MG63 (cell line): ENCODE measurements at regions not wholly inside any gene's neighbourhood (a gene's known extent, or its start where the extent isn't known, plus 50 kb on each side); places are given as distances from the start of the nearest gene placed in this dataset.

ENCODE experiments used
- DNase-seq: peaks from one replicate; pipeline ENCODE4 v3.0.0-alpha.2; 2020
- H3K27me3 ChIP-seq: fragments of 250-450 bp; sonication (Bioruptor Pico); 2 replicates; pipeline ENCODE4 v1.5.1; 2020; ENCODE audit warnings: mild to moderate bottlenecking, moderate library complexity
- H3K36me3 ChIP-seq: fragments of 250-450 bp; sonication (Bioruptor Pico); 2 replicates; pipeline ENCODE4 v1.5.1; 2020; ENCODE audit warnings: mild to moderate bottlenecking, moderate library complexity
- H3K4me3 ChIP-seq: fragments of 250-450 bp; sonication (Bioruptor Pico); 2 replicates; pipeline ENCODE4 v1.5.1; 2020; ENCODE audit warnings: mild to moderate bottlenecking, moderate library complexity
- H3K9me3 ChIP-seq: fragments of 250-450 bp; sonication (Bioruptor Pico); 2 replicates; pipeline ENCODE4 v1.5.1; 2020; ENCODE audit warnings: mild to moderate bottlenecking, moderate library complexity

DNA sequence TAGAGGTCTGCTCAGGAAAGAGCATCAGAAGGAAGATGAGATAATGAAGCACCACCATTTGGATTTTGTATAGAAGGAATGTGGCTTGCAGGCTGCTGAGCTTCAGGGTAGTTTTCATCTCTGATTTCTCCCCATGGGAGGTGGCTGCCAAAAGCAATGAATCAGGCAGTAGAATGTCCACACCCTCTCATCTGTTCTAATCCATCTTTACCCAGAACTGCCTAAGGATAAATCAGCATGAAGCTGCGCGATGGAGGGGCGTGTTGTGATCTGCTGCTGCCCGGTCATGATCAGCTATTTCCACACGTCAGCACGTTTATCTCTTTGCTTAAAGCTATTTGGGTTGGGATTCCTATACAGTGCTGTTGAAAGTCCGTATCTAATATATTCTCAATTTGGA, 295.4 kb downstream of the FOXA2 start:
- no peak for DNase-seq
- Histone ChIP-seq H3K9me3 (no peaks in the 10 kb centered on the region), H3K36me3 (no peaks in the 10 kb centered on the region)

GRCh38 chr20:22288156-22288555, 296.2 kb downstream of the FOXA2 start:
- no peak for DNase-seq
- H3K9me3 ChIP-seq, result no peaks in the 10 kb centered on the region
- H3K4me3 ChIP-seq, result no peak overlapping the region
- no peaks in the 10 kb centered on the region for H3K36me3 ChIP-seq
- H3K27me3 ChIP-seq, result no peaks in the 10 kb centered on the region

More for the DNA sequence above, 295.4 kb downstream of the FOXA2 start:
- H3K4me3 ChIP-seq, result no peak overlapping the region
- H3K27me3 ChIP-seq, result no peaks in the 10 kb centered on the region

GRCh38 chr20:22285555-22285954, 298.8 kb downstream of the FOXA2 start:
- no peak for DNase-seq
- no peaks in the 10 kb centered on the region for H3K27me3 ChIP-seq
- no peaks in the 10 kb centered on the region for H3K36me3 ChIP-seq

GRCh38 chr20:22282696-22283095, 301.7 kb downstream of the FOXA2 start:
- no peak for DNase-seq
- no peaks in the 10 kb centered on the region for H3K27me3 ChIP-seq
- no peaks in the 10 kb centered on the region for H3K9me3 ChIP-seq
- H3K36me3 ChIP-seq, result no peaks in the 10 kb centered on the region
- no peak overlapping the region for H3K4me3 ChIP-seq

More at GRCh38 chr20:22285555-22285954, 298.8 kb downstream of the FOXA2 start:
- H3K4me3 ChIP-seq, result no peak overlapping the region
- no peaks in the 10 kb centered on the region for H3K9me3 ChIP-seq

DNA sequence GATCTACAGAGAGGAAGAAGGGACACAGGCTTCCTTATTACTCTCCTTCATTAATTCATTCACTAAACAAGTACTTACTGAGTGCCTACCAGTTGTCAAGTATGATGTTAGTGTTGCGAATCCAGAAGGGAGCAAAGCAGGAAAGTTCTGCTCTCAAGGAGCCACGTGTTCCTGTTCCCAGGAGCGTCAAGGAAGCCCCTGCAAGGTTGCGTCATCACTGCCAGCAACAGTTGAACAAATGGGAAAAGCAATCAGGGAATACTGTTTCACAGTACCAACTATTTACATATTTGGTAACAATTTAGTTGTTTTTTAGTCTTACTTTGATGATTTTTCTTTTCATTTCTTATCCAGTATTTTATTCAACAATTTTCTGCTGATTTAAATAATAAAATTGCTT, 310.0 kb downstream of the FOXA2 start:
- H3K9me3 ChIP-seq, result no peaks in the 10 kb centered on the region
- no peak for DNase-seq

DNA sequence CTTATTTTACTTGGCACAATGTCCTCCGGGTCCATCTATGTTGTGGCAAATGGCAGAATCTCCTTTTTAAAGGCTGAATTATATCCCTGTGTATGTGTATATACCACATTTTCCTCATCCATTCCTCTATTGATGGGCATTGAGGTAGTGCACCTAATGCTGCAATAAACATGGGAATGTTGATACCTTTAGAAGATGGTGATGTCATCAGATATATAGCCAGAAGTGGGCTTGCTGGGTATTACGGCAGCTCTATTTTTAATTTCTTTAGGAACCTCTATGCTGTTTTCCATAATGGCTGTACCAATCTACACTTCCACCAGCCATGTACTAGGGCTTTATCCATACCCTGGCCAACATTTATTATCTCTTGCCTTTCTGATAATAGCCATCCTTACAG, 315.7 kb downstream of the FOXA2 start:
- no peaks in the 10 kb centered on the region for H3K27me3 ChIP-seq
- no peak for DNase-seq
- H3K4me3 ChIP-seq, result no peak overlapping the region
- H3K9me3 ChIP-seq, result no peaks in the 10 kb centered on the region
- no peaks in the 10 kb centered on the region for H3K36me3 ChIP-seq

More for the DNA sequence above, 310.0 kb downstream of the FOXA2 start:
- Histone ChIP-seq H3K4me3 (no peak overlapping the region), H3K27me3 (no peaks in the 10 kb centered on the region), H3K36me3 (no peaks in the 10 kb centered on the region)

GRCh38 chr20:22264917-22265316, 319.5 kb downstream of the FOXA2 start:
- H3K36me3 ChIP-seq, result no peaks in the 10 kb centered on the region
- DNase-seq, result no peak
- H3K9me3 ChIP-seq, result no peaks in the 10 kb centered on the region
- H3K27me3 ChIP-seq, result no peaks in the 10 kb centered on the region
- H3K4me3 ChIP-seq, result no peak overlapping the region

GRCh38 chr20:22260506-22260905, 323.9 kb downstream of the FOXA2 start:
- Histone ChIP-seq H3K27me3 (no peaks in the 10 kb centered on the region), H3K36me3 (no peaks in the 10 kb centered on the region), H3K4me3 (no peak overlapping the region)

GRCh38 chr20:22257912-22258311, 326.5 kb downstream of the FOXA2 start:
- Histone ChIP-seq H3K9me3 (no peaks in the 10 kb centered on the region), H3K27me3 (no peaks in the 10 kb centered on the region), H3K4me3 (no peak overlapping the region), H3K36me3 (no peaks in the 10 kb centered on the region)
- DNase-seq, result no peak

More at GRCh38 chr20:22260506-22260905, 323.9 kb downstream of the FOXA2 start:
- H3K9me3 ChIP-seq, result no peaks in the 10 kb centered on the region
- DNase-seq, result no peak

GRCh38 chr20:22248051-22248667, 336.2 kb downstream of the FOXA2 start:
- no peaks in the 10 kb centered on the region for H3K27me3 ChIP-seq
- no peaks in the 10 kb centered on the region for H3K36me3 ChIP-seq
- no peak overlapping the region for H3K4me3 ChIP-seq
- DNase-seq, result no peak
- no peaks in the 10 kb centered on the region for H3K9me3 ChIP-seq

- Histone ChIP-seq H3K36me3 (no peaks in the 10 kb centered on the region), H3K27me3 (no peaks in the 10 kb centered on the region), H3K4me3 (no peak overlapping the region), H3K9me3 (no peaks in the 10 kb centered on the region)
- no peak for DNase-seq
Measured at GRCh38 chr20:22245139-22245538, 339.2 kb downstream of the FOXA2 start.

- no peaks in the 10 kb centered on the region for H3K9me3 ChIP-seq
- no peak for DNase-seq
- no peaks in the 10 kb centered on the region for H3K27me3 ChIP-seq
- H3K36me3 ChIP-seq, result no peaks in the 10 kb centered on the region
- no peak overlapping the region for H3K4me3 ChIP-seq
Measured at GRCh38 chr20:22243067-22243466, 341.3 kb downstream of the FOXA2 start.

GRCh38 chr20:22241609-22242008, 342.8 kb downstream of the FOXA2 start:
- no peak for DNase-seq
- Histone ChIP-seq H3K27me3 (no peaks in the 10 kb centered on the region), H3K4me3 (no peak overlapping the region), H3K36me3 (no peaks in the 10 kb centered on the region), H3K9me3 (no peaks in the 10 kb centered on the region)

DNA sequence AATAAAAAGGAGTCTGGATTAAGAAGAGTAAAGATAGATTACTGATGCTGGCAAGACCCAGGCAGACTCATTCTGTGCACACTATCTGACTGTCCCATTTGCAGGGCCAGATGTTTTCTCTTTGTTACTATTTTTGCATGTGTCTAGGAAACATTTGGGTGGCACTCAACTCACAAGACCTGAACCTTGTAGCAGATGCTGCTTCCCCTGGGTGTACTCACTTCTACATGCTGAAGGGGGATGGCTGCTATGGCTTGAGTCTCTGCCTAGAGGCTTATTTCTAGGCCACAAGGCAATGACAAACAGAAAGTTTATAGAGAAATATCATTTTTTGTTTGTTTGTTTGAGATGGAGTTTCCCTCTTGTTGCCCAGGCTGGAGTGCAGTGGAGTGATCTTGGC, 351.4 kb downstream of the FOXA2 start:
- H3K27me3 ChIP-seq, result no peaks in the 10 kb centered on the region
- no peak overlapping the region for H3K4me3 ChIP-seq
- H3K9me3 ChIP-seq, result no peaks in the 10 kb centered on the region
- DNase-seq, result no peak
- H3K36me3 ChIP-seq, result no peaks in the 10 kb centered on the region

DNA sequence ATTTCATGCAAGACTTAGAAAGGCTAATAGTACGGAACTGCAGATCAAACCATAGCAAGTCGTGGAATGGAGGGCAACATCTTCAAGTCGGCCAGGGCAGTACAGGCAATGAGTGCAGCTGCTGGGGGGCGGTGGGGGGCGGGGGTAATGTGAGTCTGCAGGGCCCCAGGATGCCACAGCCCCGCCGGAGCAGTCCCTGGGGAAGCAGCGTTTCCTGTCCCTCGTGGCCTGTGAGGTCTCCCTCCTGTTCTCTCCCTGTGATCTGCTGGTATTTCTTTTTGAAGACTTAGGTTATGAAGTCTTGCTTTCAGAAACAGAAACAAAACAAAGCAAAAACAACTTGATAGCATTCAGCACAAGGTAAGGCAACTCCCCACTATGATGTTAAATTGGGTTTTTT, 351.9 kb downstream of the FOXA2 start:
- DNase-seq, result no peak
- no peak overlapping the region for H3K4me3 ChIP-seq
- H3K27me3 ChIP-seq, result no peaks in the 10 kb centered on the region
- H3K36me3 ChIP-seq, result no peaks in the 10 kb centered on the region
- no peaks in the 10 kb centered on the region for H3K9me3 ChIP-seq

DNA sequence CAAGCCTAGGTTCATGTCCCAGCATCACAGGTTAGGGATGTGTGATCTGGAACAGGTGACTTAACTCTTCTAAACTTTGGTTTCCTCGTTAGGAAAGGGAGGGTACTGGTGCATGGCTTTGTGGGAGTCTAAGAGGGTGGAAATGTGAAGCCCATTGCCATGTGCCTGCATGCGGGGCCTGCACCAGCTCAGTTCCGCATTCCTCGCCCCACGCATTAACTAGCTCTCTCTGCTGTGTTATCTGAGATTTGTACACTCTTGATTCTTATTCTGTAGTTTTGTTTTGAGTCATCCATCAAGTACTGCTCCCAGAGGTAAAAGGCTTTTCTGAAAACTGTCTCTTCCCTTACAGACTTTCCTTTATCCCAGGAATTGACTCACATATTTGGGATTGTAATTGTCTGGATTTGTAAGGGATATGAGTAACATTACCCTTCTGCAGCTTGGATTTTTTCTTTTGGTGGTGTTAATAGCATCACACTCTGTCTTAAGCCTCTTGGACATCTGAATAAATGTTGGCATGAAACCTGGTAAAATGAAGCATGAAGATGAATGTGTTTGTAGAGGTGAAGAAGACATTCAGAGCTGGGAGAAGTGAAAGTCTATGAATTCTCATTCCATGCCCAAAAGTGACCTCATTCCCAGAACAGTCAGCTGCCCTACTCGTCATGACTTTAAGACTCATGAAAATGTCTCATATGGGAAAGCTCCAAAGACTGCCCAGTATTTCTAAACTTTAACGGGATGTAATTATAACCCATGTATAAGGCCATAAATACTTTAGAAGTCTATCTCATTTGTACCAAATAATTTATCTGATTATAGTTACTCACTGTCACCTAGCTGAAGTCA, 357.3 kb downstream of the FOXA2 start:
- no peaks in the 10 kb centered on the region for H3K27me3 ChIP-seq
- H3K4me3 ChIP-seq, result no peak overlapping the region
- no peak for DNase-seq
- H3K36me3 ChIP-seq, result no peaks in the 10 kb centered on the region
- H3K9me3 ChIP-seq, result no peaks in the 10 kb centered on the region

GRCh38 chr20:22223236-22223635, 361.1 kb downstream of the FOXA2 start:
- DNase-seq, result no peak
- no peaks in the 10 kb centered on the region for H3K36me3 ChIP-seq
- H3K27me3 ChIP-seq, result no peaks in the 10 kb centered on the region
- no peak overlapping the region for H3K4me3 ChIP-seq
- H3K9me3 ChIP-seq, result no peaks in the 10 kb centered on the region
